Fibroblast of pulmonary artery (primary cell): ENCODE measurements at regions not wholly inside any gene's neighbourhood (a gene's known extent, or its start where the extent isn't known, plus 50 kb on each side); places are given as distances from the start of the nearest gene placed in this dataset.

Source experiments
- DNase-seq: peaks from one replicate; pipeline ENCODE4 v3.0.0-alpha.2; 2010; ENCODE audit warnings: low read depth
- H3K4me3 ChIP-seq: replicated peaks from 2 replicates; pipeline ENCODE4 v1.5.1; 2011; ENCODE audit warnings: low read depth, mild to moderate bottlenecking, control low read depth, low read length, moderate library complexity
- CTCF ChIP-seq: IDR thresholded peaks from 2 replicates; pipeline ENCODE4 v1.5.1; 2011; ENCODE audit warnings: mild to moderate bottlenecking, control low read depth, low read length, inconsistent platforms; ENCODE audit errors: missing control alignments

- no peak for DNase-seq
- no peak for TF ChIP-seq CTCF
- no peak overlapping the region for H3K4me3 ChIP-seq
These were observed 65.9 kb upstream of the SPOPL start for GRCh38 chr2:138435701-138436100.

- TF ChIP-seq CTCF = no peak
- no peak overlapping the region for H3K4me3 ChIP-seq
- no peak for DNase-seq
These were observed 61.8 kb upstream of the SPOPL start for GRCh38 chr2:138439733-138440132.

- no peak for TF ChIP-seq CTCF
These were observed 60.8 kb upstream of the SPOPL start for GRCh38 chr2:138440759-138441158.

GRCh38 chr2:138441916-138442315, 59.7 kb upstream of the SPOPL start:
- no peak for TF ChIP-seq CTCF
- no peak overlapping the region for H3K4me3 ChIP-seq
- no peak for DNase-seq

More at GRCh38 chr2:138440759-138441158, 60.8 kb upstream of the SPOPL start:
- H3K4me3 ChIP-seq = no peak overlapping the region
- DNase-seq = no peak

GRCh38 chr2:138444411-138444810, 57.2 kb upstream of the SPOPL start:
- TF ChIP-seq CTCF = no peak
- no peak overlapping the region for H3K4me3 ChIP-seq

GRCh38 chr2:138445227-138445626, 56.3 kb upstream of the SPOPL start:
- no peak for DNase-seq
- H3K4me3 ChIP-seq = no peak overlapping the region
- no peak for TF ChIP-seq CTCF

More at GRCh38 chr2:138444411-138444810, 57.2 kb upstream of the SPOPL start:
- DNase-seq = no peak

- DNase-seq = no peak
- H3K4me3 ChIP-seq = no peak overlapping the region
- TF ChIP-seq CTCF = no peak
These were observed 55.5 kb upstream of the SPOPL start for GRCh38 chr2:138446043-138446442.
